ENCODE measurements at regions not wholly inside any gene's neighbourhood (a gene's known extent, or its start where the extent isn't known, plus 50 kb on each side); places are given as distances from the start of the nearest gene placed in this dataset.

DNA sequence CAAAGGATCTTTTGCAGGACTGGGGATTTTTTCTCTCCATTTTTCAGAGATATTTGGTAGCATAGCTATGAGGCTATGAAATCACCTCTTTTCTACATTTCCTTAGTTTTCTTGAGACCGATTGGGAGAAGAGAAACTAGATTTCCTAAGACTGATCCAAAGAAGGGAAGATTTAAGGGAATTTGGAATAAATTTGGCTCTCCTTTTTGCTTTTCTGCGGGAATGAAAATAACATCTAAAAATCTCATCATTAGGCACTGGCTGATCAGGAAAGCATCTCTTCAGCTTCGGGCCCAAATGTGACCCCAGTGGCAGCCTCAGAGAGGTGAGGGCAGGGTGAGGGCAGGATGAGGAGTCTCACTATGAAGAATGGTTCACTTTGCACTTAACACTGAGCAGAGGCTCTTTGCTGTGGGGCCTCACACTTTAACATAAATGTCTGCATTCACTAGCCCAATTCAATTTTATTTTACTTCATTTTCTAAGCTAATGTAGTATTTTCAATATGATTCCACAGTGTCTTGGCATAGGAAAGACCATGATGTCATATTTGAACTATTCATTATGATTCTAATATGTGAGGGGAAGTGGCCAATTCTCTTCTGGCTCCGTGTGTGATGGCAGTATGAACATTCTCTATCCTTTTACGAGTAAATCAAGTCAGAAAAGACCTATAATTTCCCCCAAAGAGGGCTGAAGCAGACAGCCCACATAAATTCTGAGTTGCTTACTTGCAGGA, 193.2 kb downstream of the MEX3B start:
- no peak for TF ChIP-seq EZH2phosphoT487 (IDR thresholded peaks at IDR 0.05)
- no peak for TF ChIP-seq EZH2 (IDR thresholded peaks at IDR 0.05)
- TF ChIP-seq, protein P1, sequence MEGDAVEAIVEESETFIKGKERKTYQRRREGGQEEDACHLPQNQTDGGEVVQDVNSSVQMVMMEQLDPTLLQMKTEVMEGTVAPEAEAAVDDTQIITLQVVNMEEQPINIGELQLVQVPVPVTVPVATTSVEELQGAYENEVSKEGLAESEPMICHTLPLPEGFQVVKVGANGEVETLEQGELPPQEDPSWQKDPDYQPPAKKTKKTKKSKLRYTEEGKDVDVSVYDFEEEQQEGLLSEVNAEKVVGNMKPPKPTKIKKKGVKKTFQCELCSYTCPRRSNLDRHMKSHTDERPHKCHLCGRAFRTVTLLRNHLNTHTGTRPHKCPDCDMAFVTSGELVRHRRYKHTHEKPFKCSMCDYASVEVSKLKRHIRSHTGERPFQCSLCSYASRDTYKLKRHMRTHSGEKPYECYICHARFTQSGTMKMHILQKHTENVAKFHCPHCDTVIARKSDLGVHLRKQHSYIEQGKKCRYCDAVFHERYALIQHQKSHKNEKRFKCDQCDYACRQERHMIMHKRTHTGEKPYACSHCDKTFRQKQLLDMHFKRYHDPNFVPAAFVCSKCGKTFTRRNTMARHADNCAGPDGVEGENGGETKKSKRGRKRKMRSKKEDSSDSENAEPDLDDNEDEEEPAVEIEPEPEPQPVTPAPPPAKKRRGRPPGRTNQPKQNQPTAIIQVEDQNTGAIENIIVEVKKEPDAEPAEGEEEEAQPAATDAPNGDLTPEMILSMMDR (IDR thresholded peaks at IDR 0.05): no peak
- Mint-ChIP-seq H3K36me3 (no peaks in the 10 kb centered on the region), H3K9me3 (no peaks in the 10 kb centered on the region), H3K4me1 (peaks cover 10% of the 10 kb centered on the region), H3K27ac (no peak overlapping the region), H3K27me3 (ENCODE audit: insufficient read depth, low read depth) (peaks cover 2% of the 10 kb centered on the region), H3K4me3 (no peak overlapping the region)
- DNase-seq (ENCODE audit: low spot score): no peak
- no peaks in the 10 kb centered on the region for H3K9me3 ChIP-seq (ENCODE audit: low read depth)
- no peak overlapping the region for H2AFZ ChIP-seq (replicated peaks)
- H3K4me3 ChIP-seq: no peak overlapping the region
- H3K9ac ChIP-seq: no peak overlapping the region
- no peaks in the 10 kb centered on the region for H4K20me1 ChIP-seq (ENCODE audit: low read depth)
- H3K4me1 ChIP-seq: no peaks in the 10 kb centered on the region
- no peak overlapping the region for H3K4me2 ChIP-seq
- no peaks in the 10 kb centered on the region for H3K36me3 ChIP-seq
- no peaks in the 10 kb centered on the region for H3K79me2 ChIP-seq (ENCODE audit: low read depth)
- no peaks in the 10 kb centered on the region for H3F3A ChIP-seq (ENCODE audit: low read depth)
- no peaks in the 10 kb centered on the region for H3K27me3 ChIP-seq
- H3K27ac ChIP-seq: no peak overlapping the region

DNA sequence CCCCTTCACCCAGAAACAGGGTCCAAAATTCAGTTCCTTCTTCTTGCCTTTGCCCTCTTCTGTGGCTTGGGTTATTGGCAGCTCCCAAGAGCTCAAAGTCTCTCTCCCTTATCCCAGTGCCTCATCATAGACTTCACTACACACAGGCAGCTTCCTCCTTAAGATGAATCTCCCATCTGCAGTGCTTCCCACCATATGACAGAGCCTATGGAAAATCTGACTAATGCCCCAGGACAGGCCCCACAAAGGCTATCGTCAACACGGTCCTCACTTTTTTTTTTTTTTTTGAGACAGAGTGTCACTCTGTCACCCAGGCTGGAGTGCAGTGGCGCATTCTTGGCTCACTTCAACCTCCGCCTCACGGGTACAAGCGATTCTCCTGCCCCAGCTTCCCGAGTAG, 194.1 kb downstream of the MEX3B start:
- Mint-ChIP-seq H3K36me3 (no peaks in the 10 kb centered on the region), H3K9me3 (no peaks in the 10 kb centered on the region), H3K27ac (no peak overlapping the region), H3K4me1 (peaks cover 10% of the 10 kb centered on the region), H3K4me3 (no peak overlapping the region), H3K27me3 (ENCODE audit: insufficient read depth, low read depth) (peaks cover 2% of the 10 kb centered on the region)
- no peak for DNase-seq (ENCODE audit: low spot score)
- no peaks in the 10 kb centered on the region for H3K9me3 ChIP-seq (ENCODE audit: low read depth)
- no peak overlapping the region for H3K27ac ChIP-seq
- no peaks in the 10 kb centered on the region for H3F3A ChIP-seq (ENCODE audit: low read depth)
- no peaks in the 10 kb centered on the region for H3K4me1 ChIP-seq
- no peaks in the 10 kb centered on the region for H4K20me1 ChIP-seq (ENCODE audit: low read depth)
- no peak for TF ChIP-seq EZH2phosphoT487 (IDR thresholded peaks at IDR 0.05)
- TF ChIP-seq, protein P1 (IDR thresholded peaks at IDR 0.05): no peak
- TF ChIP-seq EZH2 (IDR thresholded peaks at IDR 0.05): no peak
- no peaks in the 10 kb centered on the region for H3K36me3 ChIP-seq
- H3K4me3 ChIP-seq: no peak overlapping the region
- H2AFZ ChIP-seq (replicated peaks): no peak overlapping the region
- no peaks in the 10 kb centered on the region for H3K27me3 ChIP-seq
- H3K79me2 ChIP-seq (ENCODE audit: low read depth): no peaks in the 10 kb centered on the region
- H3K9ac ChIP-seq: no peak overlapping the region
- no peak overlapping the region for H3K4me2 ChIP-seq

DNA sequence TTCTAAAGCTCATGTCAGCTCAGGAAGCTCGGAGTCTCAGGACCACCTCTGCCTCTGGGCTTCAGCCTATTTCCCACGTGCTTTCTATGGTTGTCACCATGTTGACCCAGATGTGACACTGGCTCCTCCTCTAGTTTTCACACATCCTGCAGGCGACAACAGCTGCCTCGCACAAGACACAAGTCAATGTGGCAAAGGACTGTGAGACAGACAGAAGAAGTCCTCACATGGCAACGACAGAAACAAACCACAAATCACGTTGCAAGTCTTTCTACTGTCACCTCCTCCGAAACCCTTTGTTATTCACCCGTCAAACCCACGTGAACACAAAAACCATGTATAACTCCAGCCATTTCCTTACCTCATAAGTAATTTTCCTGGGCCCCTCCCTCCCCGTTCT, 194.5 kb downstream of the MEX3B start:
- Histone ChIP-seq H3K4me3 (no peak overlapping the region), H3F3A (ENCODE audit: low read depth) (no peaks in the 10 kb centered on the region), H3K9ac (no peak overlapping the region), H3K4me2 (no peak overlapping the region), H4K20me1 (ENCODE audit: low read depth) (no peaks in the 10 kb centered on the region), H2AFZ (replicated peaks) (no peak overlapping the region), H3K4me1 (no peaks in the 10 kb centered on the region), H3K9me3 (ENCODE audit: low read depth) (no peaks in the 10 kb centered on the region), H3K79me2 (ENCODE audit: low read depth) (no peaks in the 10 kb centered on the region), H3K27ac (no peak overlapping the region), H3K27me3 (no peaks in the 10 kb centered on the region), H3K36me3 (no peaks in the 10 kb centered on the region)
- DNase-seq (ENCODE audit: low spot score): no peak
- Mint-ChIP-seq H3K27me3 (ENCODE audit: insufficient read depth, low read depth) (peaks cover 2% of the 10 kb centered on the region), H3K9me3 (no peaks in the 10 kb centered on the region), H3K4me1 (peaks cover 6% of the 10 kb centered on the region), H3K36me3 (no peaks in the 10 kb centered on the region), H3K4me3 (no peak overlapping the region), H3K27ac (no peak overlapping the region)
- no peak for TF ChIP-seq EZH2 (IDR thresholded peaks at IDR 0.05)
- no peak for TF ChIP-seq EZH2phosphoT487 (IDR thresholded peaks at IDR 0.05)
- TF ChIP-seq, protein P1 (IDR thresholded peaks at IDR 0.05): no peak

All from neural progenitor cell (in vitro differentiated cells).